Stimulated activated CD8-positive, alpha-beta memory T cell treated with anti-CD3 and anti-CD28 coated beads, Interleukin-2, amount 100 ng/mL, for 1 hour (primary cell): ENCODE measurements at regions not wholly inside any gene's neighbourhood (a gene's known extent, or its start where the extent isn't known, plus 50 kb on each side); places are given as distances from the start of the nearest gene placed in this dataset.
"Not testable (repeated sequence)": the region's sequence is repeated elsewhere in the genome, so short reads cannot be mapped to it uniquely, and the experiment has no call there.

Source experiments
- DNase-seq, 2 donors: peaks; one replicate each; pipeline ENCODE4 v3.0.0-alpha.2; 2020; ENCODE audit warnings: low read depth in 2 of 2

DNA sequence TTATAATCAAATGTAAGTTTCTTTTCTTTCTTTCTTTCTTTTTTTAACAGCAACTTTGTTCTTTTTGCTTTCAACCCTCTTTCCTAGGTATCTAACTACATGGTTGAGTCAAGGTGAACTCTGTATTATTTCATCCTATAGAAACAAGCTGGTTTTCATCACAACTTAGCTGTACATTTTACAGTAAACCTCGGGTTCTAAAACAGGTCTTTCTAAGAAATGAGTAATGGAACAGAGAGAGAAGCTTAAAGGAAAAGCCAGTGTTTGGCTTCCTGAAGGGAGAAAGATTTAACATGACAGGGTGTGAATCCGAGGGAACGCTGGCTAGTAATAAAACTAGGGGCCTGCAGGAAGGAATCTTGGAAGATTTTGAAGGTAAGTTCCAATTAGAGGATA, 143.4 kb upstream of the ITGB1 start:
- no peak for DNase-seq

DNA sequence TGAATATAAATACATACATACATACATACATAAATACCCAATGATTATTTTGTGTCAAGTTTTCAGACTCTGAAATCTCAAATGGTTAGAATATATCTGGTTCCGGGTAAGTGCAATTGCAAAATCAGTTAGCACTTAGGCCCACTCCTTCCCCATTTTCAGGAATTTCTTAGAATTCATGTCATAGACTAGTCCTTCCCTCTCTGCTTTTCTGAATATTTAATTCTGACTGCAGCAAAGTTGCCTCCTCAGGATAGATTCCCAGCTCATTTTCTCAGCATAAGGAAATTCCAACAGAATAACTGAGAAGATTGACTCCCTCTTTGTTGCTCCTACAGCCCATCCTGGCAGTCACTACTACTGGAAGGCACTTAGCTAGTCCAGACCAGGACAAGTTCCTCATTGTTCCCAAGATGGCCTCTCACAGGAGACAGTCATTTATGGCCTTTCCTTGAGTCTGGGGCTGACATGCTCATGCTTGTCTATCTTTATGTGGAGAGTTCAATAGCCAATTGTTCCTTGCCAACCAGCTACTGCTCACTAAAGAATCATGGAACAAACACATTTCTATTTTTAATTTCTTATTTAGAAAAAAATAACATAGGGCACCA, 142.9 kb upstream of the ITGB1 start:
- no peak for DNase-seq

DNA sequence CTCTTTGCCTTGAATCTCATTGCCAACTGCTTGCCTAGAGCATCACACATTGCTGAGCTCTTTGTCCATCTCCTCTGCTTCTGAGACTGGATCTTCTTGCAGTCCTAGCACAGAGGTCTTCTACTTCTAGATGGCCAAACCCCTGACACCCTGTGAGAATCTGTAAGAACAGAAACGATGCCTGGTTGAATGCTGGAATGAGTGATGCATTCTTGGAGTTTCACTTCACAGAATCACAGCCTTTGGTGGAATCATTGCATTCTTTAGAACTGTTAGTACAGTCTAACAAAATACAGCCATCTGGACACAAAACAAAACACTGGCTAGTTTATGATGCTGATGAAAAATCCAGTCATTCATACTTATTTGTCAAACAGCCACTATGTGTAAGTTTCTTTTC, 141.7 kb upstream of the ITGB1 start:
- DNase-seq, result no peak

DNA sequence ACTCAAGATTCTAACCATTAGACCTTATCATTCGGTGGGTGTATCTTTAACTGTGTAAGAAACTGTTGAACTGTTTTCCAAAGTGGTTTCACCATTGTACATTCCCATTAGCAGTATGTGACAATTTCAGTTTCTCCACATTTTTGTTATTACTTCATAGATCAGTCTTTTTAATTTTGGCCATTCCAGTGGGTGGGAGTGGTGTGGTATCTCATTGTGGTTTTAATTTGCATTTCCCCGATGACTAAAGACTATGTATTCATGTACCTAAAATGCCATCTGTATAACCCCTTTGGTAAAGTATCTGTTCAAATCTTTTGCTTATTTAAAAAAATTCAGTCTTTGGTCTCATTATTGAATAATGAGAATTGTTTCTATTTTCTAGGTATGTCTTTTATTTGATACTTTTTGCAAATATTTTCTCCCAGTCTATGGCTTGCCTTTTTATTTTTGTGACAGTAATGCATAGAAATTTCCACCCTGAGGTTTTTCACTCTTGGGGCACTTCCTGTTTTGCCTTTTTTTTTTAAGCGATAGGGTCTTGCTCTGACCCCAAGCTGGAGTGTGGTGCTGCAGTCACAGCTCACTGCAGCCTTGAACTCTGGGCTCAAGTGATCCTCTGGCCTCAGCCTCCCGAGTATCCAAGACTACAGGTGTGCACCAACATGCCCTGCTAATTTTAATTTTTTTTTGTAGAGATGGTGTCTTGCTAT, 141.1 kb upstream of the ITGB1 start:
- no peak for DNase-seq

DNA sequence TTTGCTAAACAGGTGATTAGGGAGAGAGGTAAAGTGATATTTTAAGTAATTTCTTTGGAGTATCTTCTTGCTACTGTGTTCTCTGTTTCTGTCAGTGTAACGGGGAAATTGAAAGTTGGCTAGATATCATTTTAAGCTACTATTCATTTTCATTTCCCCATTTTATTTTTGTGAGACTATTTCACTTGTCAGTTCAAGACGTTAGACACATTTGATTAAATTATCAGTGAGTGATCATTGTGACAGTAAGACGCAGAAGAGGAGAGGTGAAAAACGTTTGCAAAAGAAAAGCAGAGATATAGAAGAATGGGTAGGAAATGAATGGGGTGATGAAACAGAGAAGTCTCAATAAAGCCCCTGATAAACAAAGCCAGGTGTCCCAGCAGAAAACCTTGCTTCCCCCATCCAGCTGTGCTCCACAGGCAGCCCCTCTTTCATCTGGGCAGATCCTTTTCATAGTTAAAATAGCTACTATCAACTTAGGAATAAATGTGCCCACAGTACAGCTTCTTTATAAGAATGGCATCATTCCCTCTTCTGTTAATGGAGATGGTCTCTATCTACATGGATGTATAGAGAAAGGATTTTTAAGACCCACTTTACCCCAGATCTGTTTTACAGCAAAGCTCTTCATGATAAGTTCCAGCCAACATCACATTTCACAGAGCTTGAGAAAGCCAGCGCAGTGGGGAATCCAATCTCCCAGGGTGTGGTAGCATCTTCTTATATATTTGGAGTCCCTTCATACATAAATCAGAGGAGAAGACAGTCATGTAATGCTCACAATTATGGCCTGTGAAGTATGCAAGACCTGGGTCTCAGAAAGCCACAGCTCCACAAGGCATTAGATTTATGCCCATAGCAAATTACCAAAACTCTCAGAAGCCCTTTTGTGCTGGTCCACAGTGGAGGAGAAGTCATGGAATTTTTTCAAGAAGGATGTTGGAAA, 138.1 kb upstream of the ITGB1 start:
- DNase-seq, result no peak

DNA sequence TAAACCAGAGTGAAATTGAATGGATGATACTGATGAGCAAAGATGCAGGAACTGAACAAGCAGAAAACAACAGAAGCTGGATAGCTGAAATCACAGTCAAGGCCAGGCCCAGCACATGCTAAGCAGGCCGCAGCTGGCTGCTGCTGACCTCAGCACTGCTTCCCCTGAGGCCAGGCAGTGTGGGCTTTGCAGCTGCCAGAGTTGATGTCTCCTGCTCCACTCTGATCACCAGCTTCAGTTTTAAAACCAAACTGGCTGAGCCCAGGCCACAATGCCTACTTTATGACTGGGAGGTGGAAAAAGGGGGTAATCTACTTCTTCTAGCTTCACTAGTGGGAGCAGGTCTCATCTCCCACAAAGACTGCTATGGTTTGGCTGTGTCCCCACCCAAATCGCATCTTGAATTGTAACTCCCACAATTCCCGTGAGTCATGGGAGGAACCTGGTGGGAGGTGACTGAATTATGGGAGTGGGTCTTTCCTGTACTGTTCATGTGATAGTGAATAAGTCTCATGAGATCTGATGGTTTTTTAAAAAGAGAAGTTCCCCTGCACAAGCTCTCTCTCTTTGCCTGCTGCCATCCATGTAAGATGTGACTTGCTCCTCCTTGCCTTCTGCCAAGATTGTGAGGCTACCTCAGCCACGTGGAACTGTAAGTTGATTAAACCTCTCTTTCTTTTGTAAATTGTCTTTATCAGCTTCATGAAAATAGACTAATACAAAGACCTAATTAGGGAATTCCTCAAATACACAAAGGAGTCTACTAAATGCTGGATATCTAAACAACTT, 136.4 kb upstream of the ITGB1 start:
- DNase-seq, result no peak

DNA sequence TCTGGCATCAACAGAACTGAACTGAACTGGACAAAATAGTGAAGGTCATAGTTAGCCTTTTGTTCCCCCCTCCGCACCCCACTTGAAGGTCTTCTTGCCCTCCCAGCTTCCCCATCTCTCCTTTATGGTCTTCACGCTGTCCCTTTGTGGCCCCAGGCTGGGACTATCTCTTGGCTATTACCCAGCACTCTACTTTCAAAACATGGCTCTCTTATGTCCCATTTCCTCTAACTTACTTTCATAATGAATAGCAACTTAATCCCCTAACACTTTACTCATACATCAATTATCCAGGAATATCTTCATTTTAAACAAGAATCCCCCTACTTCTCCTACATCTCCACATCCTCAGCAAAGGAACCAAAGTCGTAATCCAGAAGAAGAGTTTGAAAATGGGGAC, 135.3 kb upstream of the ITGB1 start:
- no peak for DNase-seq

DNA sequence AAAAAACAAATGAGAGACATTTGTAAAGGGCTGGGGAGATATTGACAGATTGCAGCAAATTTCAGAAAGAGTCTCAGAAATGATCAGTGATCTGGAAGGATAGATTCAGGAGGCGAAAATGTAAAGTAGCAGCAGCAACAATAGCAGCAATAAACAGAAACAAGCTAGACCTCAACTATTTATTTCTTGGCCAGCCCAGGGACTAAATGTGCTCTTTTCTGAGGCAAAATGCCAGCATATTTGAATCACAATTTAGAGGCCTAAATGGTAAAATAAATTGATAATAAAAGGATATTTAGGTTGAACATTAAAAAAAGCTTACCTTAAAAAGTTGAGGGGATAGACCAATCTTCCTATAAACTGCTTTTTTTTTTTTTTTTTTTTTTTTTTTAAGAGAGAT, 134.6 kb upstream of the ITGB1 start:
- no peak for DNase-seq

DNA sequence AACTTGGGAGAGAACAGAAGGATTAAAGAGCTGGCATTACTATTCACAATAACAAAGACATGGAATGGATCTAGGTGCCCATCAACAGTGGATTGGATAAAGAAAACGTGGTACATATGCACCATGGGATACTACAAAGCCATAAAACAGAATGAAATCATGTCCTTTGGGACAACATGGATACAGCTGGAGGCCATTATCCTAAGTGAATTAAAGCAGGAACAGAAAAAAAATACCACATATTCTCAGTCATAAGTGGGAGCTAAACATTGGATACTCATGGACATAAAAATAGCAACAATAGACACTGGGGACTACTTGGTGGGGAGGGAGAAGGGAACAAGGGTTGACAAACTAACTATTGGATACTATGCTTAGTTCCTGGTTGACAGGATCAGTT, 133.2 kb upstream of the ITGB1 start:
- no peak for DNase-seq

DNA sequence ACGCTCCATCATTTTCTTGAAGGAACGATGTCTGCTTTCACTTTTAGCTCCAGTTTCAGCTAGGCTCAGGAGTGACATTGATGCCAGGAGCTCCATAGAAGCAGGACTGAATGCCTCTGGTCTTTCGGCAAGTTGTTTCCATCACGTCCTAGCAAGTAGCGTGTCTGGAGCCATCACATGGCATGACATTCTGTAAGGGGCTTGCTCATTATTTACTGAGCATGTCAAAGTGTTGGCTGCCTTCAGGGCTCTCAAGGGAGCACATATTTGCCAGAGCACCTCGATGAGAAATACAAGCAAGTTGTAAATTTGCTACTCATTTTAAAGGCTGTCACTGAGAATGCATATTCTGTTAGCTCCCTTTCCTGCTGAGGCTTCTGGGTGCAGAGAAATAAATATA, 131.0 kb upstream of the ITGB1 start:
- no peak for DNase-seq

DNA sequence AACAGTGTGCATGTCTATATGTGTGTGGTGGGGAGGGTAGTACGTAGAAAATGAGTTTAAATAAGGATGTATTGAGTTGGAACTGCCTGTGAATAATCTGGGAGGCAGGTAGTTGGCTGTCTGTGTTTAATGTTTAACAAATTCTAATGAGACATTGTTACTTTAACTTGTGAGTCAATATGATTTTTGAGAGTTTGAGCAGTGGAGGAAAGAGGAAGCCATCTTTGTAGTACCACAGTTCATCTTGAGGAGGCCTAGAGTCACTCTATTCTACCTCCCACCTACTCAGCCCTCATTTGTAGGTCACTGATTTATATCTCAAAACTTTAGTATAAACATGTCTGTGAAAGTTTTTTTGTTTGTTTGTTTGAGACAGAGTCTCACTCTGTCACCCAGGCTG, 129.9 kb upstream of the ITGB1 start:
- DNase-seq, result no peak

DNA sequence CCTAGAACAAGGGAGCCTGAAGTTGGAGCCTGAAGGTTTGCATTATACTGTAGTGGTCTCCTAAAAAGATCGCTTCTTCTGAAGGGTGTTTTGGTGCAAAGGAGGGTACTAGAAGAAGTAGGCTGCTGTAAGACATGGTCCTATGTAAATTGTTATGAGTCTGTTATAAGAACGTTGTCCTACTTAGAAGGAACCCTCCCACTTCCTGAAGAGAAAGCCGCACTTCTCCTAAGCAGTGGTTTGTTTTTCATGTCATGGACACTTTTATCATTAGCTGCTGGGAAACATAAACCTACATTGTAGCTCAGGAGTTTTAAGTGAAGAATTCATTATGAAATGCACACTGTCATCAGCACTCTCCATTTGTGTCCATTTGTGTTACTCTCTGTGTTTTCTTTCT, 129.1 kb upstream of the ITGB1 start:
- DNase-seq, result no peak

DNA sequence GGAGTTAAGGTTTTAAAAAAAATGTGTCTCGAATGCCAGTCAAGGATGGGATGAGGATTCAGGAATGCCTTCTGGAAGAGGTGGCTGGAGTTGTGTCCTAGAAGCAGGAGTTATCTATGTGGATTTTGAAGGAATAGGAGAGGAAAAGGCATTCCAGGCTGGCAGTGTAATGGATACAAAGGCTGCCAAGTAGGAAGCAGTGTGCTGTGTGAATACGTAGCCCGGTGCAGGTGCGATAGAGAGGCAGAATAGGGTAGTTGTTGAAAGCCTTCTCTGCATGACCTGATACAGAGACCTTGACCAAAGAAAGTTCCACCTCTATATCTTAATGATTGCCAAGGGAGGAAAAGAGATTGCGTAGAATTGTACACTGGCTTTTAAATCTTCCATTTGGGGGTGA, 128.1 kb upstream of the ITGB1 start:
- no peak for DNase-seq

DNA sequence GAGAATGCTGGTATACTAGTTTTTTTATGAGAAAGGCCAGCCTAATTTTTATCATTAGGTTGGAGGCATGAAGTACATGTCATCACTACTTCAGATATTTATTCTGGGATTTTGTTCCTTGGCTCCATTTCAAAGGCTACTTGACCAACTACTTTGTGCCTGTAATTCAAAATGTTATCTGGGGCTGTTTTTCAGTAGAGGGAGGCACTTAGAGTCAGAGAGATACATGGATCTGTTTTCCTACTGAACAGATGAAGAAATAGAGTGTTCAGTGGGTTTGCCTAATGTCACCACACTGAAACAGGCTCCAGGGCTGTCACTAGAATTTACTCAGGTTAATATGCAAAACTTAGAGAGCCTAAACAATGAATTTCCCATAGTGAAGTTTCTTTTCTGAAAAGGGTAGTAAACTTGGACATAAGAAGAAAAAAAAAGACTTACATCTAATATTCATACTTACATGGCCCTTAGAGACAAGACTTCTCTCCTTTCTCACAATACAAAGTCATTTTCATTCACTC, 127.3 kb upstream of the ITGB1 start:
- DNase-seq, result no peak

DNA sequence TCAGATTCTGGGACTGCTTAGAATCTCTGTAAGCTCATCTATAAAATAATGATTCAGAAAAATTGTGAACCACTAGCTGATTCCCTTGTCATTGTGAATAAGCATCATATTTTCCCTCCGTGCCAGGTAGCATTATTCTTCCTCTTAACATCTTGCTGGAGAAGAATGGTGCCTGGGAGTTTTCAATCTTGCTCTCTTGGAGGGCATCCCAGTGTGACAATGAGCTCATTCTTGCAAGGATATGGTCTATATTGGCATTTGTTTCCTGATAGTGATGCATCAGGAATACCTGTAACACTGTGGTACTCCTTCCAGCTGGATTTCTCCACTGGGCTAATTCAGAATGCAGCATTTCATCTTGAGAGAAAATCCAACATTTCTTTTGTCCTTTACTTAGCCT, 126.4 kb upstream of the ITGB1 start:
- DNase-seq, result no peak

DNA sequence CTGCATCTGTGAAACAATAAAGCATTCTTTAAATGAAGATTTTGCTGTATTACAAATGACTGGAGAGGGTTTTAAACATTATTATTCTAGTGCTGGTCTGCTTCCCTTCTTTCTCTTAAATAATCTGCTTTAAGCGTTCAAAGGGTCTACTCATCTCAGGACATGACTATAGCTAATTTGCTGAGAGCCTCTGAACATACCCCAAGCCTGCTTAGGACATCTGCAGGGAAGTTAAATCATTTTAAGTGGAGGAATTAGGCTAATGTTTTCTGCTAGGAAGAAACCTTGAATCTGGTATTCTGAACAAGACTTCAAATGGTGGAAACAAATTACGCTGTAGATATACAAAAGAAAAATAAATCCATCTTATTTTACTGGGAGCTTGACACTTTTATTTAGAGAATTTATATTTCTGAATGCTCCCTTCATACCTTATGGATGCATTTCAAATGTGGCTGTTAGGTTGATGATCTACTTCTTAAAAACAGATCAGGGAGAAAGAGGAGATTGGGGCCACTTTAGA, 124.4 kb upstream of the ITGB1 start:
- no peak for DNase-seq

DNA sequence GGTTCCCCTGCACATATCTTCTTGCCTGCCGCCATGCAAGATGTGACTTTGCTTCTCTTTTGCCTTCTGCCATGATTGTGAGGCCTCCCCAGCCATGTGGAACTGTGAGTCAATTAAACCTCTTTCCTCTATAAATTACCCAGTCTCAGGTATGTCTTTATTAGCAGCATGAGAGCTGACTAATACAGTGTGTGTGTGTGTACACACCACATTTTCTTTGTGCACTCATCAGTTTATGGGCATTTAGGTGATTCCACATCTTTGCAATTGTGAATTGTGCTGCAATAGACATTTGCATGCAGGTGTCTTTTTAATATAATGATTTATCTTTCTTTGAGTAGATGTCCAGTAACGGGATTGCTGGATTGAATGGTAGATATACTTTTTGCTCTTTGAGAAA, 122.4 kb upstream of the ITGB1 start:
- not testable (repeated sequence) for DNase-seq

DNA sequence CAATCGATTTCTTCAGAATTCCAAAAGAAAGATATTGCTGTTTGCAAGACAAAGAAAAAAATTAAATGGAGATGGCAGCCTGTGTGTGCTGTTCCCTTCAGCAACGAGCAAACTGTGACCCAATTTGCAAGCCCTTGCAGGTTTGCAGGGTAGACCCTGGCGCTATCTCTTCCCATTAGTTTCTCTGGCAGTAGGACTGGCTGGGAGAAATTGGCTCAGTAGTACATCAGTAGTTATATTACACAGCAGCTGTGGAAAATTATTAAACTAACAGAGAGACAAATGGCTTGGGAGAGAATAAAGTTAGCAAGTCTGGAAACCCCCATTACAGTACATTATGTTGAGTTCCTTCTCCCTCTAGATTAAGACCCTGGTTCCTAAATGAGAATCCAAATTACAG, 116.4 kb upstream of the ITGB1 start:
- DNase-seq, result no peak

DNA sequence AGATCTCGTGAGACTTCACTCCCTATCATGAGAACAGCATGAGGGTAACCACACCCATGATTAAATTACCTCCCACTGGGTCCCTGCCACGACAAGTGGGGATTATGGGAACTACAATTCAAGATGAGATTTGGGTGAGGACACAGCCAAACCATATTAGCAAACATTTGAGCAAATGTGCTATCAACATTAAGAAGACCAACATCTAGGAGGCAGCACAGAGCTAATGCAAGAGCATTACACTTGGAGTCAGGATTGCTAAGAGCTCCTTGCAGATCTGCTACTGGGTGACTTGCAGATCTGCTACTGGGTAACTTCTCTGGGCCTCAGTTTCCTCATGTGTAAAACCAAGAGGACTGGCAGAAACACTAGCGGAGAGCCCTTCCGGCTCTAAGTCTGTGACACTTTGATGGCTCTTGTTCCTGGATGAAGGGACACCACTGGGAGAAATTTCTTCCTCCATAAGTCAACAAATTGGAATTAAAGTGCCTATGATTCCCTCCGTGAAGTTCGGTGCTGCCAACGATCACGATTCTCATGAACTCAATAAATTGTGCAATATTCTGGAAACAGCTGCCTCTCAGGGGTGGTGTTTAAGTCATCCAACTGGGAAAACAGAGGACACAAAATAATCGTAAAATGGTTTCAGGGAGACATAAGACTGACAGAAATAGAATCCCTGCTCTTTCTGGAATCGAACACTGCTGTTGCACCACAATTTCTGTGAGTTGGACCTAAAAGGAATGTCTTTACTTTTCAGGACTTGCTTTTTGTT, 115.8 kb upstream of the ITGB1 start:
- no peak for DNase-seq

DNA sequence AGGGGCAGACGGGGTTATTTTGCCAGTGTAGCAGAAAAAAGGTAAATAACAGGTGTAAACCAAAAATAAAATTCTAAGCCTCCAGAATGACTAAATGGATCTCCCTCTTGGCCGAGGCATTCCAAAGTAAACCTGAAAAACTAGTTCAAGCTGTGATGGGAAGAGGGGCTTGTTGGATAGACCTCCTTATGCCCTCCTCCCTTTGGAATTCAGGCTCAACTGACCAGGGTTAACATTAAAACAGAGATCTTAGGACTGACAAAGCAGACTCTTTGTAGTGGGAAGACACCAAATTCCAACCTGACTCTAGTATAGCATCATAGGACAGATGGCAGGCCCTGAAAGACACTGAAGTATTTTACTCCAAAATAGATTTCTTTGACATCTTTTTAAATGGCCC, 113.8 kb upstream of the ITGB1 start:
- DNase-seq, result no peak

DNA sequence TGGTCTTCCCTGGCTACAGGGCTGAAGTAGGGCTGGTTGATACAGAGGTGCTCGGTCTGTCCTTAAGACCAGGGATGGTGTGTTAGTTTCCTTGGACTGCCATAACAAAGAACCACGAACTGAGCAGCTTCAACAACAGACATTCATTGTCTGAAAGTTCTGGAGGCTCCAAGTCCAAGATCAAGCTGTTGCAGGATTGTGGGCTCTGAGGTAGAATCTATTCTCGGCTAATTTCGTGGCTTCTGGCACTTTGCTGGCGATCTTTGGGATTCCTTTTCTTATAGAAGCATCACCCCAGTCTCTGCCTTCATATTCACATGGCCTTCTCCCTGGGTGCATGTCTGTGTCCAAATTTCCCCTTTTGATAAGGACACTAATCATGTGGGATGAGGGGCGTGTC, 112.1 kb upstream of the ITGB1 start:
- no peak for DNase-seq
